ENCODE measurements at regions not wholly inside any gene's neighbourhood (a gene's known extent, or its start where the extent isn't known, plus 50 kb on each side); places are given as distances from the start of the nearest gene placed in this dataset.

DNA sequence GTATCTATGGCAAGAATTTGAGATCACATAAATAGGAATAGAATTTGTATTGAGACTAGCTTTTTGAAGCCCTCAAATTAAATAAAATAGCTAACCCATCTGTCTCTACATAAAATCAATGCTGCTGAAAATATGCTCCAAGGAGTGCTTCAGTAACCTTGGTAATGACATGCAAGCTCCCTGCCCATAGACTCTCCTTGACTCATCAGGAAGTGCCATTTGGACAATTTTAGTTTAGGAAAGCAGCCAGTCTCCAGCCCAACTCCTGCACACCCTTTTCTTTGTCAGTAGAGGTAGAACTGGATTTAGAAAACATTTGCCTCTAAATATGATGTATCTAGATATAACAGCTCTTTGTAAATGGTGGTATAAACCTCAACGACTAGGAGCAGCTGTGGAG is 69.9 kb upstream of the PTPRZ1 start:
- Histone ChIP-seq H2AK9ac (replicated peaks; ENCODE audit: low read depth, low read length, poor library complexity) (no peak overlapping the region), H3K4me2 (ENCODE audit: low read depth, low read length) (no peak overlapping the region), H4K8ac (ENCODE audit: low read depth in 2 of 2, low read length in 2 of 2) (no peak overlapping the region), H4K20me1 (ENCODE audit: insufficient read depth, low read length) (no peaks in the 10 kb centered on the region), H4K91ac (ENCODE audit: insufficient read depth, low read depth, low read length) (no peak overlapping the region), H3K23ac (ENCODE audit: low read depth, low read length) (no peak overlapping the region), H2BK5ac (ENCODE audit: low read depth, low read length, poor library complexity, severe bottlenecking) (no peak overlapping the region), H3K9me3 (ENCODE audit: control insufficient read depth, insufficient read depth, low read length) (no peaks in the 10 kb centered on the region), H3K9ac (ENCODE audit: low read depth, low read length) (no peak overlapping the region), H3K14ac (replicated peaks; ENCODE audit: low read depth, low read length) (no peak overlapping the region), H3K36me3 (ENCODE audit: control insufficient read depth, insufficient read depth, low read length) (no peaks in the 10 kb centered on the region), H3K56ac (ENCODE audit: extremely low read depth, insufficient read depth, low read length) (no peak overlapping the region), H3K79me1 (ENCODE audit: low read depth in 1 of 2, low read length in 2 of 2) (no peaks in the 10 kb centered on the region), H3K9me1 (ENCODE audit: insufficient read depth, low read length) (no peaks in the 10 kb centered on the region), H3K4me3 (ENCODE audit: insufficient read depth, low read depth, low read length) (no peak overlapping the region), H2AK5ac (ENCODE audit: low read depth, low read length) (no peak overlapping the region), H2BK20ac (ENCODE audit: low read depth, low read length) (no peak overlapping the region), H3K27ac (ENCODE audit: insufficient read depth, low read length) (no peak overlapping the region), H3K27me3 (ENCODE audit: control insufficient read depth, insufficient read depth, low read length) (no peaks in the 10 kb centered on the region), H2BK15ac (ENCODE audit: low read depth, low read length) (no peak overlapping the region), H2AFZ (replicated peaks; ENCODE audit: low read length, poor library complexity) (no peak overlapping the region), H2BK120ac (ENCODE audit: low read depth, low read length) (no peak overlapping the region), H3K18ac (ENCODE audit: low read depth, low read length) (no peak overlapping the region), H3K4ac (ENCODE audit: low read depth, low read length) (no peak overlapping the region), H4K5ac (ENCODE audit: low read depth, low read length) (no peak overlapping the region), H3K4me1 (ENCODE audit: control insufficient read depth, insufficient read depth, low read length) (no peaks in the 10 kb centered on the region)
- CTCF ChIA-PET: no interaction called here
- dilution Hi-C loops (cut with HindIII; ENCODE audit: low sequenced_read_pairs, unreplicated experiment): no loop called here
- DNase-seq (no peak), ATAC-seq (ENCODE audit: low read depth) (no peak)
- BruUV-seq (replicated peaks): no TSS peak
- TF ChIP-seq POLR2A (IDR thresholded peaks at IDR 0.05; ENCODE audit: low read depth, low read length) (no peak), CHD1 (IDR thresholded peaks at IDR 0.05; ENCODE audit: low read depth, low read length) (no peak), CEBPB (IDR thresholded peaks at IDR 0.05; ENCODE audit: low read depth, low read length) (no peak), RFX5 (IDR thresholded peaks at IDR 0.05; ENCODE audit: low read depth, low read length) (no peak), MAZ (IDR thresholded peaks at IDR 0.05; ENCODE audit: borderline replicate concordance, low read depth, low read length) (no peak), MXI1 (IDR thresholded peaks at IDR 0.05; ENCODE audit: borderline replicate concordance, low read depth, low read length) (no peak), RCOR1 (IDR thresholded peaks at IDR 0.05; ENCODE audit: insufficient replicate concordance, low read length) (no peak)
- TF ChIP-seq, protein P1, sequence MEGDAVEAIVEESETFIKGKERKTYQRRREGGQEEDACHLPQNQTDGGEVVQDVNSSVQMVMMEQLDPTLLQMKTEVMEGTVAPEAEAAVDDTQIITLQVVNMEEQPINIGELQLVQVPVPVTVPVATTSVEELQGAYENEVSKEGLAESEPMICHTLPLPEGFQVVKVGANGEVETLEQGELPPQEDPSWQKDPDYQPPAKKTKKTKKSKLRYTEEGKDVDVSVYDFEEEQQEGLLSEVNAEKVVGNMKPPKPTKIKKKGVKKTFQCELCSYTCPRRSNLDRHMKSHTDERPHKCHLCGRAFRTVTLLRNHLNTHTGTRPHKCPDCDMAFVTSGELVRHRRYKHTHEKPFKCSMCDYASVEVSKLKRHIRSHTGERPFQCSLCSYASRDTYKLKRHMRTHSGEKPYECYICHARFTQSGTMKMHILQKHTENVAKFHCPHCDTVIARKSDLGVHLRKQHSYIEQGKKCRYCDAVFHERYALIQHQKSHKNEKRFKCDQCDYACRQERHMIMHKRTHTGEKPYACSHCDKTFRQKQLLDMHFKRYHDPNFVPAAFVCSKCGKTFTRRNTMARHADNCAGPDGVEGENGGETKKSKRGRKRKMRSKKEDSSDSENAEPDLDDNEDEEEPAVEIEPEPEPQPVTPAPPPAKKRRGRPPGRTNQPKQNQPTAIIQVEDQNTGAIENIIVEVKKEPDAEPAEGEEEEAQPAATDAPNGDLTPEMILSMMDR (conservative IDR thresholded peaks at IDR 0.05; ENCODE audit: low read depth, low read length): no peak
- in situ Hi-C loops (cut with MboI; ENCODE audit: low sequenced_read_pairs): no loop called here
- intact Hi-C loops (cut with micrococcal nuclease): no loop called here
- POLR2A ChIA-PET (ENCODE audit: unreplicated experiment): interaction anchor here (0.6 kb wide), 1 partner anchor 192 kb away, joined by 3 read pairs; no protein-coding TSS in a partner anchor
- no CpG with 5 or more reads among the region's 1 CpG for WGBS, 2 experiments (ENCODE audit: extremely low coverage in 2 of 2, insufficient read length in 1 of 2)

Measured in IMR-90 (cell line).